Mesenchymal stem cell (in vitro differentiated cells and primary cell): ENCODE measurements at regions not wholly inside any gene's neighbourhood (a gene's known extent, or its start where the extent isn't known, plus 50 kb on each side); places are given as distances from the start of the nearest gene placed in this dataset.

Source experiments
- DNase-seq: peaks from one replicate; pipeline ENCODE4 v3.0.0-alpha.2; 2013
- H2AFZ ChIP-seq: one replicate; pipeline ENCODE4 v1.6.1; 2013; ENCODE audit warnings: low read depth, mild to moderate bottlenecking, control low read depth, inconsistent platforms, low read length, moderate library complexity
- H2AK5ac ChIP-seq: 2 replicates; pipeline ENCODE4 v1.6.1; 2013; ENCODE audit warnings: low read length, moderate library complexity, mild to moderate bottlenecking, inconsistent platforms; ENCODE audit not compliant: severe bottlenecking
- H2BK120ac ChIP-seq: one replicate; pipeline ENCODE4 v1.6.1; 2013; ENCODE audit warnings: low read depth, mild to moderate bottlenecking, inconsistent platforms, low read length, moderate library complexity
- H2BK12ac ChIP-seq, 2 experiments: one replicate each; pipeline ENCODE4 v1.6.1; 2013; ENCODE audit warnings: inconsistent platforms in 2 of 2, low read length in 2 of 2, mild to moderate bottlenecking in 2 of 2, moderate library complexity in 2 of 2, control low read depth in 1 of 2
- H2BK15ac ChIP-seq: one replicate; pipeline ENCODE4 v1.6.1; 2013; ENCODE audit warnings: mild to moderate bottlenecking, low read depth, inconsistent platforms; ENCODE audit not compliant: poor library complexity, severe bottlenecking
- H2BK5ac ChIP-seq: 2 replicates; pipeline ENCODE4 v1.6.1; 2013; ENCODE audit warnings: low read depth, mild to moderate bottlenecking, low read length, control low read depth, inconsistent platforms; ENCODE audit not compliant: poor library complexity, severe bottlenecking
- H3K14ac ChIP-seq, 2 experiments: one replicate each; pipeline ENCODE4 v1.6.1; 2013; ENCODE audit warnings: inconsistent platforms in 2 of 2, low read length in 2 of 2, control low read depth in 1 of 2, mild to moderate bottlenecking in 1 of 2, moderate library complexity in 1 of 2
- H3K18ac ChIP-seq, 2 experiments: one replicate each; pipeline ENCODE4 v1.6.1; 2013; ENCODE audit warnings: inconsistent platforms in 2 of 2, low read length in 2 of 2, control low read depth in 1 of 2, low read depth in 1 of 2, mild to moderate bottlenecking in 1 of 2
- H3K23ac ChIP-seq, 2 experiments: one replicate each; pipeline ENCODE4 v1.6.1; 2013; ENCODE audit warnings: inconsistent platforms in 2 of 2, low read length in 2 of 2, mild to moderate bottlenecking in 2 of 2, moderate library complexity in 2 of 2, control low read depth in 1 of 2
- H3K27ac ChIP-seq: 2 replicates; pipeline ENCODE4 v1.5.1; 2013; ENCODE audit warnings: mild to moderate bottlenecking, moderate library complexity, low read length, control low read depth, inconsistent platforms; ENCODE audit not compliant: poor library complexity, severe bottlenecking
- H3K27me3 ChIP-seq, 2 experiments: 2 replicates each; pipeline versions ENCODE4 v1.6.1 to v1.7.0; 2013; ENCODE audit warnings: low read length in 2 of 2, mild to moderate bottlenecking in 2 of 2, moderate library complexity in 2 of 2, control low read depth in 1 of 2, inconsistent platforms in 1 of 2; ENCODE audit not compliant: control insufficient read depth in 1 of 2, insufficient read depth in 1 of 2
- H3K36me3 ChIP-seq, 2 experiments: 2 replicates each; pipeline versions ENCODE4 v1.6.1 to v1.7.0; 2013; ENCODE audit warnings: low read length in 2 of 2, control low read depth in 1 of 2, inconsistent platforms in 1 of 2, low read depth in 1 of 2, mild to moderate bottlenecking in 1 of 2; ENCODE audit not compliant: insufficient read depth in 2 of 2, control insufficient read depth in 1 of 2
- H3K4ac ChIP-seq, 2 experiments: one replicate each; pipeline ENCODE4 v1.6.1; 2013; ENCODE audit warnings: inconsistent platforms in 2 of 2, low read length in 2 of 2, mild to moderate bottlenecking in 2 of 2, moderate library complexity in 2 of 2, control low read depth in 1 of 2, low read depth in 1 of 2
- H3K4me1 ChIP-seq: 2 replicates; pipeline ENCODE4 v1.6.1; 2013; ENCODE audit warnings: low read depth, low read length, control low read depth; ENCODE audit not compliant: control insufficient read depth, insufficient read depth
- H3K4me2 ChIP-seq: 2 replicates; pipeline ENCODE4 v1.6.1; 2013; ENCODE audit warnings: low read length, mild to moderate bottlenecking, inconsistent platforms; ENCODE audit not compliant: poor library complexity, severe bottlenecking
- H3K4me3 ChIP-seq, 2 experiments: 2 replicates each; pipeline versions ENCODE4 v1.5.1 to v1.7.0; 2013; ENCODE audit warnings: low read length in 2 of 2, mild to moderate bottlenecking in 2 of 2, control low read depth in 1 of 2, low read depth in 1 of 2; ENCODE audit not compliant: insufficient read depth in 1 of 2
- H3K79me1 ChIP-seq: replicated peaks from 2 replicates; pipeline ENCODE4 v1.6.1; 2013; ENCODE audit warnings: mild to moderate bottlenecking, control low read depth, low read length, inconsistent platforms; ENCODE audit not compliant: poor library complexity, severe bottlenecking
- H3K9ac ChIP-seq: 2 replicates; pipeline ENCODE4 v1.7.0; 2013; ENCODE audit warnings: mild to moderate bottlenecking, low read length, moderate library complexity
- H3K9me3 ChIP-seq: 2 replicates; pipeline ENCODE4 v1.7.0; 2013; ENCODE audit warnings: mild to moderate bottlenecking, low read length; ENCODE audit not compliant: control insufficient read depth
- H4K8ac ChIP-seq: one replicate; pipeline ENCODE4 v1.6.1; 2013; ENCODE audit warnings: inconsistent platforms, mild to moderate bottlenecking, low read length, moderate library complexity
- H4K91ac ChIP-seq: one replicate; pipeline ENCODE4 v1.6.1; 2013; ENCODE audit warnings: mild to moderate bottlenecking, low read length, inconsistent platforms
- WGBS: methylation state at CpG from one replicate; pipeline ENCODE4 v1.1.7; 2013; ENCODE audit warnings: mixed read lengths; 5-methylcytosine and 5-hydroxymethylcytosine counted together

DNA sequence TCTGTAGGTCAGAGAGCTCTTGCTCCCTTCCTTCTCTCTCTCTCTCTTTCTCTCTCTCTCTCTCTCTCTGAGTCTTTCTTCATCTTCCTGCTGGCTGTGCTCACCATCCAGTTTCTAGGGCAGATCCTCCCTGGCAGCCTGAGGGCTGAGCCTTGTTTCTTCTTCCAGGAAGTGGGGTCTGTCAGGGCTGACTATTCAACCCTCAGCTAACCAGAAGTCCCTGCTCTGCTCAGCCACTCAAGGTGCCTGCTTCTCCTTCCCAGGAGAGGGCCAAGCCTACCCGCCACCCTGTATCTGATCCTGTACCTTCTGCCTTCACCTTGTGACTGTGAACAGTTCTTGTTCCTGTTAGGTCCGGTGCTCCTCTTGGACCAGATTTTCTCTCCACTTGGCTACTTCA is 107.6 kb upstream of the ETV3 start:
- Histone ChIP-seq H2AK5ac (no peak overlapping the region), H3K4me3 (no peak overlapping the region), H3K9ac (no peak overlapping the region), H3K36me3 (no peaks in the 10 kb centered on the region), H3K23ac (no peak overlapping the region), H3K14ac (no peak overlapping the region), H3K27ac (no peak overlapping the region), H3K18ac (no peak overlapping the region), H3K27me3 (peaks cover 0 to 2% of the 10 kb centered on the region in 2 experiments), H4K91ac (no peak overlapping the region), H3K4me1 (peaks cover 1% of the 10 kb centered on the region), H3K4me2 (no peak overlapping the region), H3K4ac (no peak overlapping the region), H4K8ac (no peak overlapping the region), H2BK5ac (no peak overlapping the region), H2BK120ac (no peak overlapping the region), H2BK12ac (no peak overlapping the region), H3K79me1 (no peaks in the 10 kb centered on the region), H3K9me3 (no peaks in the 10 kb centered on the region), H2AFZ (no peak overlapping the region), H2BK15ac (no peak overlapping the region)
- WGBS: 66% methylated on average over 2 of the region's 2 CpGs
- DNase-seq: no peak

DNA sequence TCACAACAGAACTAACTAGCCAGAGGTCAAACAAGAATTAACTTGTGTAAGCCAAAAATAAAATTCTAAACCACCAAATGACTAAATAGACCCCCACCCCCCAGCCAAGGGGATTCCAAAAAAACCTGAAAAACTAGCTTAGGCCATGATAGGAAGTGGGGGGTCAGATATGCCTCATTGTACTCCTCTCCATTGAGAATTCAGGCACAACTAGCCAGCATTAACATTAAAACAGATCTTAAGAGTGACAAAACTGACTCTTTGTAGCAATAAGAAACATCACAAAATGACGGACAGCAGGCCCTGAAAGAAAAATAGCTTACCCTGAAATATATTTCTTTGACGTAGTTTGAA is 103.0 kb upstream of the ETV3 start:
- H3K23ac ChIP-seq: no peak overlapping the region
- H3K36me3 ChIP-seq: no peaks in the 10 kb centered on the region
- no peak overlapping the region for H3K4me3 ChIP-seq
- H3K14ac ChIP-seq: no peak overlapping the region
- peaks cover 5 to 16% of the 10 kb centered on the region in 2 experiments for H3K27me3 ChIP-seq
- H2BK120ac ChIP-seq: no peak overlapping the region
- H2BK15ac ChIP-seq: no peak overlapping the region
- 89% methylated on average over 2 of the region's 2 CpGs for WGBS
- H3K18ac ChIP-seq: no peak overlapping the region
- H3K4ac ChIP-seq: no peak overlapping the region
- H3K79me1 ChIP-seq: no peaks in the 10 kb centered on the region
- H4K91ac ChIP-seq: no peak overlapping the region
- no peak overlapping the region for H3K4me2 ChIP-seq
- H4K8ac ChIP-seq: no peak overlapping the region
- no peak overlapping the region for H3K27ac ChIP-seq
- no peak overlapping the region for H2AFZ ChIP-seq
- no peak overlapping the region for H2BK12ac ChIP-seq
- H3K4me1 ChIP-seq: peaks cover 4% of the 10 kb centered on the region
- H2AK5ac ChIP-seq: no peak overlapping the region
- no peak overlapping the region for H2BK5ac ChIP-seq
- no peaks in the 10 kb centered on the region for H3K9me3 ChIP-seq
- DNase-seq: no peak
- H3K9ac ChIP-seq: no peak overlapping the region

DNA sequence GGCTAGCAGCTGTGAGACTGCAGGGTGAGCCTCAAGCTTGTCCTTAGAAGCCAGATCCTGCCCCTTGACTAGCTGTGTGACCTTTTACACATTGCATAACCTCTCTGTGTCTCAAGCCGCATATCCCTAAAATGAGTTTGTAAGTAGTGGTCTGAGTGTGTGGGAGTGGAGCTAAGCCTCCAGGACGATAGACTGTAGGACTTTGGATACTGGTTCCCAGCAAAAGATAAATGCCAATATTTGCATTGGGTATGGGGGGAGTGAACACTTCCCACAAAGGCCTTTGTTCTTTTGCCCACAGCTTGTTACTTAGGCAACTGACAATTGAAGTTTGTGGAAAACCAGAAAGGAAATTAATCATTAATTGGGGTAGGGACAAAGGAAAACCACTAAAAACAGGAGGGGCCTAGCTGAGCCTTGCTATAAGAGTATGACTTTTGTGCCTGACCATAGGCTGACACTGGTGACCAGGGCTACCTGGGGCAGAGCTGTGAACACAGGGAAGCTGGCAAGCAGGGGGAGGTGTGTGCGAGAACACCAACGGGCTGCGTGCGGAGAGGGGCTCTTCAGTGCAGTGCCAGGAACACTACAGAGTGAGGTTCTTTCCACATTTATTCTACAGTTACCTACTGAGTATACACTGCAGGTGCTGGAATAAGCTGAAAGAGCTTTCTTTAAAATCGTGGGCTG is 102.4 kb upstream of the ETV3 start:
- H3K9me3 ChIP-seq: no peaks in the 10 kb centered on the region

DNA sequence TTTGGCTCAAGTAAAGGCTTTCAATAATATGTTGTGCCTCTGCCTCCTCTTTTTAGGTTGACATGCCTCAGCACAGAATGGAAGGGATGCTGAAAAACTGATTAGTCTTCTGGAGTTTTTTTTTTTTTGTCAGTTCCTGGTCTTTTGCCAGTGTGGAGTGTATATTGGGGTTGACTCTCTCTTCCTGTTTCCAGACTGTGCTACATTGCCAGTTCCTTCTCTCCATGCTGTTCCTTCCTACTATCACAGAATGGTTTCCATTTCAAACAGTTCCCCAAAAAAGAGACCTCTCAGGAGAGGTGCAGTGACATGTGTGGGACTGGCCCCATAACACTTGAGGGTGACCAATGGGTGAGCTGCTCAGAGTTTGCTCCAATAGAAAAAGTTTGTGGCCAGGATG is 101.7 kb upstream of the ETV3 start:
- Histone ChIP-seq H3K36me3 (no peaks in the 10 kb centered on the region), H3K4me3 (no peak overlapping the region), H4K8ac (no peak overlapping the region), H2BK12ac (no peak overlapping the region), H3K14ac (no peak overlapping the region), H3K4me2 (no peak overlapping the region), H3K79me1 (no peaks in the 10 kb centered on the region), H3K18ac (no peak overlapping the region), H4K91ac (no peak overlapping the region), H3K9ac (no peak overlapping the region), H3K9me3 (no peaks in the 10 kb centered on the region), H2AK5ac (no peak overlapping the region), H3K27ac (no peak overlapping the region), H2AFZ (no peak overlapping the region), H2BK5ac (no peak overlapping the region), H3K27me3 (peaks cover 9 to 20% of the 10 kb centered on the region in 2 experiments), H2BK15ac (no peak overlapping the region), H3K4me1 (peaks cover 4% of the 10 kb centered on the region), H3K4ac (no peak overlapping the region), H3K23ac (no peak overlapping the region), H2BK120ac (no peak overlapping the region)
- DNase-seq: no peak

More for the DNA sequence above, 102.4 kb upstream of the ETV3 start:
- DNase-seq: no peak
- no peak overlapping the region for H4K8ac ChIP-seq
- no peak overlapping the region for H2BK5ac ChIP-seq
- H2BK120ac ChIP-seq: no peak overlapping the region
- peaks cover 9 to 20% of the 10 kb centered on the region in 2 experiments for H3K27me3 ChIP-seq
- H2AK5ac ChIP-seq: no peak overlapping the region
- H4K91ac ChIP-seq: no peak overlapping the region
- H3K4me1 ChIP-seq: peaks cover 4% of the 10 kb centered on the region
- H2BK12ac ChIP-seq: no peak overlapping the region
- H3K23ac ChIP-seq: no peak overlapping the region
- H3K79me1 ChIP-seq: no peaks in the 10 kb centered on the region
- H3K27ac ChIP-seq: no peak overlapping the region
- H2BK15ac ChIP-seq: no peak overlapping the region
- H3K4me2 ChIP-seq: no peak overlapping the region
- H3K9ac ChIP-seq: no peak overlapping the region
- no peak overlapping the region for H3K4ac ChIP-seq
- no peak overlapping the region for H3K4me3 ChIP-seq
- no peaks in the 10 kb centered on the region for H3K36me3 ChIP-seq
- no peak overlapping the region for H3K14ac ChIP-seq
- no peak overlapping the region for H2AFZ ChIP-seq
- H3K18ac ChIP-seq: no peak overlapping the region
- 84% methylated on average over 7 of the region's 7 CpGs for WGBS
